Activated CD4-positive, alpha-beta T cell treated with anti-CD3 and anti-CD28 coated beads, Interleukin-2, amount 10 ng/mL, durations not matched to agents 7 days and 5 days (primary cell): ENCODE measurements at regions not wholly inside any gene's neighbourhood (a gene's known extent, or its start where the extent isn't known, plus 50 kb on each side); places are given as distances from the start of the nearest gene placed in this dataset.
"Not testable (repeated sequence)": the region's sequence is repeated elsewhere in the genome, so short reads cannot be mapped to it uniquely, and the experiment has no call there.

Experiments used
- CTCF ChIA-PET: fragments of 350-600 bp; sonication (Branson Sonifier 250); formaldehyde crosslinking; loops from one replicate; lab custom pipeline; 2021; ENCODE audit warnings: antibody characterized with exemption; lab: Charles Lee
- POLR2A ChIA-PET: fragments of 350-600 bp; sonication (Branson Sonifier 250); formaldehyde crosslinking; loops from one replicate; lab custom pipeline; 2021; ENCODE audit warnings: antibody characterized with exemption; lab: Charles Lee
- DNase-seq: peaks from one replicate; pipeline ENCODE4 v3.0.0-alpha.2; 2020
- H3K27ac Mint-ChIP-seq: one replicate; pipeline ENCODE4 v1.8.0; 2021; ENCODE audit warnings: mild to moderate bottlenecking, moderate library complexity, mixed read lengths
- H3K27me3 Mint-ChIP-seq: one replicate; pipeline ENCODE4 v1.8.0; 2021; ENCODE audit warnings: mixed read lengths
- H3K36me3 Mint-ChIP-seq: one replicate; pipeline ENCODE4 v1.8.0; 2021; ENCODE audit warnings: low read depth, mixed read lengths
- H3K4me1 Mint-ChIP-seq: one replicate; pipeline ENCODE4 v1.8.0; 2021; ENCODE audit warnings: mixed read lengths
- H3K4me3 Mint-ChIP-seq: one replicate; pipeline ENCODE4 v1.8.0; 2021; ENCODE audit warnings: mild to moderate bottlenecking, moderate library complexity, mixed read lengths
- H3K9me3 Mint-ChIP-seq: one replicate; pipeline ENCODE4 v1.8.0; 2021; ENCODE audit warnings: mixed read lengths

- H3K36me3 Mint-ChIP-seq = no peaks in the 10 kb centered on the region
- POLR2A ChIA-PET = no interaction called here
- CTCF ChIA-PET = no interaction called here
- no peak overlapping the region for H3K27ac Mint-ChIP-seq
- no peak overlapping the region for H3K4me3 Mint-ChIP-seq
- peaks cover 14% of the 10 kb centered on the region for H3K9me3 Mint-ChIP-seq
- no peaks in the 10 kb centered on the region for H3K27me3 Mint-ChIP-seq
- no peaks in the 10 kb centered on the region for H3K4me1 Mint-ChIP-seq
- no peak for DNase-seq
Observed at GRCh38 chr1:164092603-164093353, 466.2 kb upstream of the PBX1 start.

DNA sequence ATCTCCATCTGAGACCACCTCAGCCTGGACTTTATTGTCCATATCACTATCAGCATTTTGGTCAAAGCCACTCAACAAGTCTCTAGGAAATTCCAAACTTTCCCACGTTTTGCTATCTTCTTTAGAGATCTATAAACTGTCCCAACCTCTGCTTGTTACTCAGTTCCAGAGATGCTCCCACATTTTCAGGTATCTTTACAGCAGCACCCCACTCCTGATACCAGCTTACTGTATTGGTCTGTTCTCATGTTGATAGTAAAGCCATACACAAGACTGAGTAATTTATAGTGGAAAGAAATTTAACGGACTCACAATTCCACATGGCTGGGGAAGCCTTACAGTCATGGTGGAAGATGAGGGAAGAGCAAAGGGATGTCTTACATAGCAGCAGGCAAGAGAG is 465.4 kb upstream of the PBX1 start:
- peaks cover 9% of the 10 kb centered on the region for H3K9me3 Mint-ChIP-seq
- no peaks in the 10 kb centered on the region for H3K36me3 Mint-ChIP-seq

DNA sequence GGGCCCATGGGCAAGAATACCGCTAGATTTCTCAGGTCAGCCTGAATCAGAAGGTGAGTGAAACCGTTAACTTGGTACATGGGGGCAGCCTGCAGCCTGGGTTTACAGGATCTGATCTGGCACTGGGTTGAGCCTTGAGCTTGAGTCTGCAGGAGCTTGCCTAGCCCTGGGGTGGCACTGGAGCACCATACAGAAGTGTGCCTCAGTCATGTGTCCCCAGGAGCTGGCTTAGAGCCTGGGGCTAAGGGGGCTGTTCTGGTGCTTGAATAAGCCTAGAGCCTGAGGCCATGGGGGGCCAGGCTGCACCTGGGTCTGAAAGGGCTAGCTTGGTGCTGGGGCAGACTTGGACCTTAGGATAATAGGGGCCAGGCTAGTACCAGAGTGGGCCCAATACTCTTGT is 457.2 kb upstream of the PBX1 start:
- Mint-ChIP-seq H3K36me3 (no peaks in the 10 kb centered on the region), H3K4me1 (no peaks in the 10 kb centered on the region), H3K27me3 (no peaks in the 10 kb centered on the region), H3K4me3 (no peak overlapping the region), H3K27ac (no peak overlapping the region), H3K9me3 (no peaks in the 10 kb centered on the region)
- no peak for DNase-seq
- ChIA-PET CTCF (no interaction called here), POLR2A (no interaction called here)

More for the DNA sequence above, 465.4 kb upstream of the PBX1 start:
- POLR2A ChIA-PET = no interaction called here
- Mint-ChIP-seq H3K27ac (no peak overlapping the region), H3K4me3 (no peak overlapping the region), H3K4me1 (no peaks in the 10 kb centered on the region), H3K27me3 (no peaks in the 10 kb centered on the region)
- CTCF ChIA-PET = no interaction called here
- no peak for DNase-seq

GRCh38 chr1:164131949-164132348 is 427.0 kb upstream of the PBX1 start:
- Mint-ChIP-seq H3K27ac (no peak overlapping the region), H3K36me3 (no peaks in the 10 kb centered on the region), H3K9me3 (no peaks in the 10 kb centered on the region), H3K4me3 (no peak overlapping the region), H3K4me1 (no peaks in the 10 kb centered on the region), H3K27me3 (no peaks in the 10 kb centered on the region)
- DNase-seq = no peak
- ChIA-PET POLR2A (no interaction called here), CTCF (no interaction called here)

DNA sequence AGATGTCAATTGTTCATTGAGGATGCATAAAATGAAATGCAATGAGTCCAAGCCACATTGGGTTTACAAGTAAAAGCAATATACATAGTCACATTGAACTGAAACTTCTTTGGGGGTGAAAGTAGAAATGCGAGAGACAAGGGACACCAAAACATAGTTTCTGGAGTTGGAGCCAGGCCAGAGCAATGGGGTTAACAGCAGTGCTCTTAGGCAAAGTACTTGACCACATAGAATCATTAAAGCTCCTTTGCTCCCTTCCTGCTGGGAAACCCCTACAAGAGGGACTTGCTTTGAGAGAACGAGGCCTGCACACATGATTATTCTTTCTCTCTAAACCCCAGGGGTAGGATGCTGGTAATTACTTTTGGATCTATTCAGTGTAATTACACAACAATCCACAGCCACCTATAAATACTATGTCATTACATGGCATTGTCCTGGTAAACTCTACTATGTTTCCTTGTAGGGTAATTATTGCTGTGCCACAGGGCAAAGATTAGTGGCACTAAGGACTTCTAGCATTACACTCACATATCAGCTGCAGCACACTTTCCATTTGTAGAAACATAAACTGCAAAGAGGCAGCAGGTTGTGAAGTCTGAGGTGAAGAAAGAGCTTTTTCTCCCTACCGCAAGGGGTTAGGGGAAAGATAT is 421.6 kb upstream of the PBX1 start:
- ChIA-PET CTCF (no interaction called here), POLR2A (no interaction called here)
- H3K4me3 Mint-ChIP-seq = no peak overlapping the region
- no peaks in the 10 kb centered on the region for H3K4me1 Mint-ChIP-seq
- H3K27ac Mint-ChIP-seq = no peak overlapping the region
- no peak for DNase-seq
- no peaks in the 10 kb centered on the region for H3K36me3 Mint-ChIP-seq
- peaks cover 2% of the 10 kb centered on the region for H3K9me3 Mint-ChIP-seq
- no peaks in the 10 kb centered on the region for H3K27me3 Mint-ChIP-seq

DNA sequence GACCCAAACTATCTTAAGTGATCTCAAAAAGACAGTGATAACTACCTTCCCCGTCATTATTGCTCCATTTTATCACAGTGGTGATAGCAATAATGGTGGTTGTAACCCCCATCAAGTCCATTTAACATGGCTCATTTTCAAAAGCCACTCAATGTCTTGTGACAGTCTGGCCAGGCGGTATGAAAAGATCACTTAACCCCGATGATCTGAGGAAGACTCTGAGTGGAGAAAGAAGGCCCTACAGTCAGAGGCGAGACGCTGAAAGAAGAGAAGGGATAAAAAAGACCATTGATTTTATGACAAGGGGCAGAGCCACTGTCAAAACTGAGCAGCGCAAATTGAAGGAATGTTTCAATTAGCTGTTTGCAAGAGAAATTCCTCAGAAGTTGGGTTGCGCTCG is 417.2 kb upstream of the PBX1 start:
- DNase-seq = no peak
- Mint-ChIP-seq H3K4me3 (no peak overlapping the region), H3K36me3 (no peaks in the 10 kb centered on the region), H3K9me3 (peaks cover 5% of the 10 kb centered on the region), H3K4me1 (no peaks in the 10 kb centered on the region), H3K27ac (no peak overlapping the region), H3K27me3 (no peaks in the 10 kb centered on the region)
- CTCF ChIA-PET = no interaction called here
- POLR2A ChIA-PET = no interaction called here

- no peaks in the 10 kb centered on the region for H3K27me3 Mint-ChIP-seq
- peaks cover 1% of the 10 kb centered on the region for H3K9me3 Mint-ChIP-seq
- no peaks in the 10 kb centered on the region for H3K36me3 Mint-ChIP-seq
- no peak overlapping the region for H3K4me3 Mint-ChIP-seq
- no peak overlapping the region for H3K27ac Mint-ChIP-seq
- ChIA-PET CTCF (no interaction called here), POLR2A (no interaction called here)
- DNase-seq = no peak
- H3K4me1 Mint-ChIP-seq = no peaks in the 10 kb centered on the region
Observed at GRCh38 chr1:164154622-164155021, 404.4 kb upstream of the PBX1 start.

DNA sequence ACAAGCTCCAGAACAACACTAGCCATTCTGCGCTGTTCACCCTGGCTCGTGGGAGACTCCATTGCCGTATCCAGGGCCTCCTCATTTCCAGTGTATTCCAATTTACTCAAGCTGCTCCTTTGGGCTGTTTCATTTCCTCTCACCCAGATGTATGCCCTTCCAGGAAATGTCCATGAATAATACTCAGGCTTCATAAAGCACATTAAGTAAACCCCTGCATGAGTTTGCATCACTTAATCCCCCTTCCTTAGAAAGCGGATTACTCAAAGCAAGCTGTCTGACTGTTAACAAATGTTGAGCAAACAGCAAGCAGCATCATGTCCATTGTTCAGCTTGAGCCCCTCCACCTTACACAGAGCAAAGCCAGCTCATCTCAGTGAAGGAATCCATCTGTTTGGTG is 403.6 kb upstream of the PBX1 start:
- Mint-ChIP-seq H3K9me3 (peaks cover 1% of the 10 kb centered on the region), H3K4me3 (no peak overlapping the region), H3K4me1 (no peaks in the 10 kb centered on the region), H3K27me3 (no peaks in the 10 kb centered on the region), H3K36me3 (no peaks in the 10 kb centered on the region), H3K27ac (no peak overlapping the region)
- POLR2A ChIA-PET = no interaction called here
- no peak for DNase-seq
- CTCF ChIA-PET = interaction anchor here (0.6 kb wide), 1 partner anchor 611 kb away, joined by 4 read pairs; no protein-coding TSS in a partner anchor

GRCh38 chr1:164163289-164163849 is 395.6 kb upstream of the PBX1 start:
- no peak overlapping the region for H3K27ac Mint-ChIP-seq
- ChIA-PET POLR2A (no interaction called here), CTCF (no interaction called here)
- H3K27me3 Mint-ChIP-seq = no peaks in the 10 kb centered on the region
- no peaks in the 10 kb centered on the region for H3K36me3 Mint-ChIP-seq
- peaks cover 12% of the 10 kb centered on the region for H3K9me3 Mint-ChIP-seq
- no peaks in the 10 kb centered on the region for H3K4me1 Mint-ChIP-seq
- no peak for DNase-seq
- H3K4me3 Mint-ChIP-seq = no peak overlapping the region

DNA sequence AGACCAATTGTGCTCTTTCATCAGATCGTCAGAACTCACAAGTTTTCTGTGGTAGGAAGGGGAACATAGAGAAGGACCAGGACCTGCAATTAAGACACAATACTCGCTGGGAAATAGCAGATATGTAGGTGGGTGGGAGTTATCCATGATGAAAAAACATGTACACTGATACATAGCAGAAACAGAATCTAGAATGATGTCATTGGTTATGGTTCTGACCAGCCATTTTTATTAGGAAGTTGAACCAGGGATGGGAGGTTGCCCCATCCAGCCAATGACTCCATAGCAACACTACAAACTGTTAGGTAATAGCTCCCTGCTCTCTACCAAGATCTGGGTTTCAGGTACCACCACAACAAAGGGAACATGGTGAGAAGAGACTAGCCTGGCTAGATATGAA is 393.5 kb upstream of the PBX1 start:
- Mint-ChIP-seq H3K27me3 (no peaks in the 10 kb centered on the region), H3K4me3 (no peak overlapping the region), H3K9me3 (peaks cover 14% of the 10 kb centered on the region), H3K27ac (no peak overlapping the region), H3K36me3 (no peaks in the 10 kb centered on the region), H3K4me1 (no peaks in the 10 kb centered on the region)
- ChIA-PET POLR2A (no interaction called here), CTCF (no interaction called here)
- no peak for DNase-seq

DNA sequence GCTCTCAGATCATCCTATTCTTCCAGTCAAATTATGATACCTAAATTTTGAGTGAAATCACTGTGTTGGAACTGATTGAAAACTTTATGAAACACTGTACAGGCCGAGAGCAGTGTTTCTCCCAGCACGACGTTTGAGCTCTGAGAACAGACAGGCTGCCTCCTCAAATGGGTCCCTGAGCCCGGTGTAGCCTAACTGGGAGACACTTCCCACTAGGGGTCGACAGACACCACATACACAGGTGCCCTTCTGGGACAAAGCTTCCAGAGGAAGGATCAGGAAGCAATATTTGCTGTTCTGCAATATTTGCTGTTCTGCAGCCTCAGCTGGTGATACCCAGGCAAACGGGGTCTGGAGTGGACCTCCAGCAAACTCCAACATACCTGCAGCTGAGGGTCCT is 392.5 kb upstream of the PBX1 start:
- H3K27ac Mint-ChIP-seq, DNase-seq, H3K27me3 Mint-ChIP-seq, H3K4me1 Mint-ChIP-seq, H3K4me3 Mint-ChIP-seq, H3K36me3 Mint-ChIP-seq, CTCF ChIA-PET, POLR2A ChIA-PET: not testable (repeated sequence)
- H3K9me3 Mint-ChIP-seq = peaks cover 14% of the 10 kb centered on the region

GRCh38 chr1:164177118-164177517 is 381.9 kb upstream of the PBX1 start:
- Mint-ChIP-seq H3K27ac (no peak overlapping the region), H3K27me3 (no peaks in the 10 kb centered on the region), H3K4me3 (no peak overlapping the region), H3K4me1 (no peaks in the 10 kb centered on the region), H3K36me3 (no peaks in the 10 kb centered on the region), H3K9me3 (peaks cover 13% of the 10 kb centered on the region)
- DNase-seq = no peak
- ChIA-PET POLR2A (no interaction called here), CTCF (no interaction called here)

GRCh38 chr1:164180824-164181223 is 378.2 kb upstream of the PBX1 start:
- H3K4me1 Mint-ChIP-seq = no peaks in the 10 kb centered on the region
- DNase-seq = no peak
- H3K4me3 Mint-ChIP-seq = no peak overlapping the region
- CTCF ChIA-PET = no interaction called here
- H3K36me3 Mint-ChIP-seq = no peaks in the 10 kb centered on the region
- POLR2A ChIA-PET = no interaction called here
- H3K27me3 Mint-ChIP-seq = no peaks in the 10 kb centered on the region
- peaks cover 11% of the 10 kb centered on the region for H3K9me3 Mint-ChIP-seq
- H3K27ac Mint-ChIP-seq = peak overlapping the region; percentile 47
